K562 (cell line): ENCODE measurements at regions not wholly inside any gene's neighbourhood (a gene's known extent, or its start where the extent isn't known, plus 50 kb on each side); places are given as distances from the start of the nearest gene placed in this dataset.
"Not testable (repeated sequence)": the region's sequence is repeated elsewhere in the genome, so short reads cannot be mapped to it uniquely, and the experiment has no call there.

Source experiments
- CC2D1A ChIP-seq: fragments of 450-650 bp; IDR thresholded peaks from 2 replicates; pipeline ENCODE4 v1.6.1; 2017; ENCODE audit warnings: mild to moderate bottlenecking
- CTCF ChIP-seq, 3 experiments: IDR thresholded peaks in 2 of 3; conservative IDR thresholded peaks in 1 of 3; 2 replicates each; pipeline ENCODE4 v1.5.1; 2011 to 2012; ENCODE audit warnings: low read length in 3 of 3, mild to moderate bottlenecking in 3 of 3, control low read depth in 2 of 3, improper control_type of control experiment in 1 of 3, inconsistent platforms in 1 of 3, low read depth in 1 of 3, mixed read lengths in 1 of 3, moderate library complexity in 1 of 3; ENCODE audit not compliant: insufficient read depth in 2 of 3
- SMAD3 ChIP-seq: fragments of 450-650 bp; formaldehyde crosslinking; conservative IDR thresholded peaks from 2 replicates; pipeline ENCODE4 v1.4.0; 2020; ENCODE audit warnings: mild to moderate bottlenecking
- ZBTB34 ChIP-seq: fragments of 250-450 bp; sonication (Bioruptor Pico); IDR thresholded peaks from 2 replicates; pipeline ENCODE4 v1.8.0; 2021; ENCODE audit warnings: mild to moderate bottlenecking, moderate library complexity
- ZBTB49 ChIP-seq: sonication (generic); formaldehyde crosslinking; IDR thresholded peaks from 2 replicates; pipeline ENCODE4 v1.8.0; 2022; ENCODE audit warnings: missing genetic modification reagents, mild to moderate bottlenecking, borderline replicate concordance
- ZNF444 ChIP-seq: fragments of 250-450 bp; sonication (Bioruptor Pico); IDR thresholded peaks from 2 replicates; pipeline ENCODE4 v1.4.0; 2020; ENCODE audit warnings: mild to moderate bottlenecking, moderate library complexity
- ZNF584 ChIP-seq: fragments of 200-800 bp; sonication (Bioruptor generic); IDR thresholded peaks from 2 replicates; pipeline ENCODE4 v1.6.1; 2016; ENCODE audit warnings: low read depth, mild to moderate bottlenecking, missing genetic modification characterization, missing compliant biosample characterization

- not testable (repeated sequence) for TF ChIP-seq CTCF (IDR thresholded peaks at IDR 0.05 in 2 of 3, conservative IDR thresholded peaks at IDR 0.05 in 1 of 3; ENCODE audit: insufficient read depth in 2 of 3, low read depth in 1 of 3, low read length in 3 of 3); SMAD3 (CRISPR knock-in tag); ZBTB34 (CRISPR knock-in tag); CC2D1A; ZNF584 (CRISPR knock-in tag); ZBTB49 (CRISPR knock-in tag); ZNF444
These were observed 53.7 kb upstream of the ALG13 start for GRCh38 chrX:111627256-111627655.
